ENCODE measurements at regions not wholly inside any gene's neighbourhood (a gene's known extent, or its start where the extent isn't known, plus 50 kb on each side); places are given as distances from the start of the nearest gene placed in this dataset.

DNA sequence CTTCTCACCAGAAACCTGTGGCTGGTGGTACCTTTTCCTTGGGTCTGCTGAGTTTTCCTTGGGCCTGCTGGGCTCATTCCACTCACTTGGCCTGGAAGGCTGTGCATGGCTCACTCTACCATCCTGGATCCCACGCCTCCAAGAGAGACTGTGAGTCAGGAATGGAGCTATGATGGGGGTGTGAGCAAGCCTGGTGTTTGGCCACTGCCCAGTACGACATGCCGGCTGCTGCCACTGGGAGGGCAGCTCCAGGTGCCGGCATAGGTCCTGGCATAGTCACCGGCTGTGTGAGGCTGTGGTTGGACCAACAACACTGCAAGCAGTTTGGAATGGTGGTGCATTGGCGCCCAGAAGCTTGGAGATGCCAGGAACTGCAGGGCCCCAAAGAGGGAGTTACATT is 721.7 kb downstream of the PCDH18 start:
- TF ChIP-seq, protein P1, sequence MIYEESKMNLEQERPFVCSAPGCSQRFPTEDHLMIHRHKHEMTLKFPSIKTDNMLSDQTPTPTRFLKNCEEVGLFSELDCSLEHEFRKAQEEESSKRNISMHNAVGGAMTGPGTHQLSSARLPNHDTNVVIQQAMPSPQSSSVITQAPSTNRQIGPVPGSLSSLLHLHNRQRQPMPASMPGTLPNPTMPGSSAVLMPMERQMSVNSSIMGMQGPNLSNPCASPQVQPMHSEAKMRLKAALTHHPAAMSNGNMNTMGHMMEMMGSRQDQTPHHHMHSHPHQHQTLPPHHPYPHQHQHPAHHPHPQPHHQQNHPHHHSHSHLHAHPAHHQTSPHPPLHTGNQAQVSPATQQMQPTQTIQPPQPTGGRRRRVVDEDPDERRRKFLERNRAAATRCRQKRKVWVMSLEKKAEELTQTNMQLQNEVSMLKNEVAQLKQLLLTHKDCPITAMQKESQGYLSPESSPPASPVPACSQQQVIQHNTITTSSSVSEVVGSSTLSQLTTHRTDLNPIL (CRISPR knock-in tag; IDR thresholded peaks at IDR 0.05; ENCODE audit: low read depth): no peak
- TF ChIP-seq, protein P2, sequence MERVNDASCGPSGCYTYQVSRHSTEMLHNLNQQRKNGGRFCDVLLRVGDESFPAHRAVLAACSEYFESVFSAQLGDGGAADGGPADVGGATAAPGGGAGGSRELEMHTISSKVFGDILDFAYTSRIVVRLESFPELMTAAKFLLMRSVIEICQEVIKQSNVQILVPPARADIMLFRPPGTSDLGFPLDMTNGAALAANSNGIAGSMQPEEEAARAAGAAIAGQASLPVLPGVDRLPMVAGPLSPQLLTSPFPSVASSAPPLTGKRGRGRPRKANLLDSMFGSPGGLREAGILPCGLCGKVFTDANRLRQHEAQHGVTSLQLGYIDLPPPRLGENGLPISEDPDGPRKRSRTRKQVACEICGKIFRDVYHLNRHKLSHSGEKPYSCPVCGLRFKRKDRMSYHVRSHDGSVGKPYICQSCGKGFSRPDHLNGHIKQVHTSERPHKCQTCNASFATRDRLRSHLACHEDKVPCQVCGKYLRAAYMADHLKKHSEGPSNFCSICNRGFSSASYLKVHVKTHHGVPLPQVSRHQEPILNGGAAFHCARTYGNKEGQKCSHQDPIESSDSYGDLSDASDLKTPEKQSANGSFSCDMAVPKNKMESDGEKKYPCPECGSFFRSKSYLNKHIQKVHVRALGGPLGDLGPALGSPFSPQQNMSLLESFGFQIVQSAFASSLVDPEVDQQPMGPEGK (CRISPR knock-in tag; IDR thresholded peaks at IDR 0.05; ENCODE audit: borderline replicate concordance): no peak
- TF ChIP-seq ZC3H10 (CRISPR knock-in tag; IDR thresholded peaks at IDR 0.05): no peak
- TF ChIP-seq ZNF8 (CRISPR knock-in tag; IDR thresholded peaks at IDR 0.05): no peak
- TF ChIP-seq, protein P3, sequence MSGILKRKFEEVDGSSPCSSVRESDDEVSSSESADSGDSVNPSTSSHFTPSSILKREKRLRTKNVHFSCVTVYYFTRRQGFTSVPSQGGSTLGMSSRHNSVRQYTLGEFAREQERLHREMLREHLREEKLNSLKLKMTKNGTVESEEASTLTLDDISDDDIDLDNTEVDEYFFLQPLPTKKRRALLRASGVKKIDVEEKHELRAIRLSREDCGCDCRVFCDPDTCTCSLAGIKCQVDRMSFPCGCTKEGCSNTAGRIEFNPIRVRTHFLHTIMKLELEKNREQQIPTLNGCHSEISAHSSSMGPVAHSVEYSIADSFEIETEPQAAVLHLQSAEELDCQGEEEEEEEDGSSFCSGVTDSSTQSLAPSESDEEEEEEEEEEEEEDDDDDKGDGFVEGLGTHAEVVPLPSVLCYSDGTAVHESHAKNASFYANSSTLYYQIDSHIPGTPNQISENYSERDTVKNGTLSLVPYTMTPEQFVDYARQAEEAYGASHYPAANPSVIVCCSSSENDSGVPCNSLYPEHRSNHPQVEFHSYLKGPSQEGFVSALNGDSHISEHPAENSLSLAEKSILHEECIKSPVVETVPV (CRISPR knock-in tag; IDR thresholded peaks at IDR 0.05): no peak
- TF ChIP-seq, protein P4, sequence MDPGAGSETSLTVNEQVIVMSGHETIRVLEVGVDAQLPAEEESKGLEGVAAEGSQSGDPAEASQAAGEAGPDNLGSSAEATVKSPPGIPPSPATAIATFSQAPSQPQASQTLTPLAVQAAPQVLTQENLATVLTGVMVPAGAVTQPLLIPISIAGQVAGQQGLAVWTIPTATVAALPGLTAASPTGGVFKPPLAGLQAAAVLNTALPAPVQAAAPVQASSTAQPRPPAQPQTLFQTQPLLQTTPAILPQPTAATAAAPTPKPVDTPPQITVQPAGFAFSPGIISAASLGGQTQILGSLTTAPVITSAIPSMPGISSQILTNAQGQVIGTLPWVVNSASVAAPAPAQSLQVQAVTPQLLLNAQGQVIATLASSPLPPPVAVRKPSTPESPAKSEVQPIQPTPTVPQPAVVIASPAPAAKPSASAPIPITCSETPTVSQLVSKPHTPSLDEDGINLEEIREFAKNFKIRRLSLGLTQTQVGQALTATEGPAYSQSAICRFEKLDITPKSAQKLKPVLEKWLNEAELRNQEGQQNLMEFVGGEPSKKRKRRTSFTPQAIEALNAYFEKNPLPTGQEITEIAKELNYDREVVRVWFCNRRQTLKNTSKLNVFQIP (CRISPR knock-in tag; IDR thresholded peaks at IDR 0.05; ENCODE audit: borderline replicate concordance, low read depth): no peak
- no peak for TF ChIP-seq ZFP30 (CRISPR knock-in tag; IDR thresholded peaks at IDR 0.05)
- TF ChIP-seq CSDC2 (CRISPR knock-in tag; IDR thresholded peaks at IDR 0.05): no peak
- TF ChIP-seq ZFP3 (CRISPR knock-in tag; IDR thresholded peaks at IDR 0.05): no peak

Measured in SK-N-SH treated with all-trans-retinoic acid at 6 μM for 48 hours (cell line).